K562 (cell line): ENCODE measurements at regions not wholly inside any gene's neighbourhood (a gene's known extent, or its start where the extent isn't known, plus 50 kb on each side); places are given as distances from the start of the nearest gene placed in this dataset.

ENCODE experiments used
- ATAC-seq: fragments of 200-7000 bp; cut with Tn5 transposase; 3 replicates; pipeline ENCODE4 v1.9.1; 2020; ENCODE audit warnings: moderate library complexity
- BruUV-seq: library from RNA; stranded (reverse); fragments of 400-500 nt; replicated peaks from 2 replicates; lab custom pipeline; 2021; lab: Mats Ljungman, UMichigan
- CTCF ChIA-PET: fragments of 300-600 bp; formaldehyde crosslinking; extraction: SDS; loops from one replicate; lab custom pipeline; 2021; ENCODE audit warnings: low intra/inter-chr PET ratio; lab: Yijun Ruan, JAX
- POLR2A ChIA-PET: fragments of 300-600, 350-650 bp; sonication (Branson Sonifier 250); formaldehyde crosslinking; extraction: SDS; loops from one replicate; lab custom pipeline; 2021; ENCODE audit warnings: antibody characterized with exemption, inconsistent platforms; lab: Yijun Ruan, JAX
- DNase-seq, 4 experiments: peaks; one replicate each; pipeline versions ENCODE4 v3.0.0 to v3.0.0-alpha.2; 2011 to 2018; ENCODE audit warnings: low spot score in 3 of 4, mixed read lengths in 3 of 4; ENCODE audit errors: extremely low read depth in 1 of 4
- FAIRE-seq: peaks from 2 replicates; lab custom pipeline; 2011; peaks lifted over from hg19 to GRCh38; lab: Jason Lieb, UNC
- H2AFZ ChIP-seq: 2 replicates; pipeline ENCODE4 v1.6.0; 2011; ENCODE audit warnings: low read depth, low read length, control low read depth, inconsistent platforms
- H3K27ac ChIP-seq: fragments of 200-600 bp; 3 replicates; pipeline ENCODE4 v1.8.0; 2011; ENCODE audit warnings: low read depth, mild to moderate bottlenecking, control low read depth, inconsistent platforms, low read length, moderate library complexity, mixed read lengths; ENCODE audit errors: extremely low read depth
- H3K27me3 ChIP-seq, 2 experiments: fragments of 300-600 bp in 1 of 2; 2 replicates in 1 of 2; 3 replicates in 1 of 2; pipeline versions ENCODE4 v1.6.0 to v1.8.0; 2011; ENCODE audit warnings: inconsistent platforms in 2 of 2, low read length in 2 of 2, mild to moderate bottlenecking in 1 of 2, mixed read lengths in 1 of 2, moderate library complexity in 1 of 2; ENCODE audit not compliant: control insufficient read depth in 2 of 2, insufficient read depth in 2 of 2
- H3K36me3 ChIP-seq: fragments of 300-600 bp; 3 replicates; pipeline ENCODE4 v1.8.0; 2011; ENCODE audit warnings: mild to moderate bottlenecking, low read length, inconsistent platforms; ENCODE audit not compliant: control insufficient read depth, insufficient read depth
- H3K4me1 ChIP-seq, 2 experiments: fragments of 200-600 bp in 1 of 2; replicated peaks in 1 of 2; 2 replicates in 1 of 2; 3 replicates in 1 of 2; pipeline versions ENCODE4 v1.5.1 to v1.8.0; 2011; ENCODE audit warnings: inconsistent platforms in 2 of 2, low read length in 2 of 2, mild to moderate bottlenecking in 1 of 2, mixed read lengths in 1 of 2, moderate library complexity in 1 of 2; ENCODE audit not compliant: control insufficient read depth in 2 of 2, insufficient read depth in 2 of 2
- H3K4me2 ChIP-seq: 2 replicates; pipeline ENCODE4 v1.6.1; 2011; ENCODE audit warnings: low read length, control low read depth, inconsistent platforms, mixed read lengths; ENCODE audit not compliant: insufficient read depth
- H3K4me3 ChIP-seq: fragments of 200-600 bp; sonication (generic), shearing (Covaris generic); 2 replicates; pipeline ENCODE4 v1.5.1; 2016; ENCODE audit warnings: control low read depth, inconsistent platforms
- H3K79me2 ChIP-seq: fragments of 200-600 bp; 3 replicates; pipeline ENCODE4 v1.8.0; 2011; ENCODE audit warnings: low read length, inconsistent platforms; ENCODE audit not compliant: control insufficient read depth, insufficient read depth
- H3K9ac ChIP-seq, 2 experiments: 2 replicates each; pipeline versions ENCODE4 v1.6.0 to v1.6.1; 2011; ENCODE audit warnings: low read depth in 2 of 2, low read length in 2 of 2, control low read depth in 1 of 2, inconsistent platforms in 1 of 2, mild to moderate bottlenecking in 1 of 2, mixed read lengths in 1 of 2; ENCODE audit not compliant: insufficient read depth in 1 of 2
- H3K9me1 ChIP-seq: one replicate; pipeline ENCODE4 v1.6.0; 2011; ENCODE audit warnings: inconsistent platforms, mild to moderate bottlenecking, low read length, moderate library complexity; ENCODE audit not compliant: control insufficient read depth, insufficient read depth
- H3K9me3 ChIP-seq: replicated peaks from 2 replicates; pipeline ENCODE4 v1.5.1; 2011; ENCODE audit warnings: low read depth, low read length, inconsistent platforms; ENCODE audit not compliant: control insufficient read depth, insufficient read depth
- H4K20me1 ChIP-seq: replicated peaks from 2 replicates; pipeline ENCODE4 v1.6.1; 2011; ENCODE audit warnings: low read length, inconsistent platforms, mixed read lengths; ENCODE audit not compliant: control insufficient read depth, insufficient read depth
- WGBS: fragments of 100-300 bp; shearing (Covaris generic); methylation state at CpG from one replicate; pipeline ENCODE4 v1.1.6; 2016; ENCODE audit warnings: low coverage, mixed read lengths; ENCODE audit not compliant: insufficient coverage; ENCODE audit errors: missing lambda C conversion rate; 5-methylcytosine and 5-hydroxymethylcytosine counted together
- in situ Hi-C: fragments of 300-500 bp; cut with MboI; formaldehyde crosslinking; loops from 4 replicates; pipeline ENCODE4 v1.15.0; 2018; ENCODE audit warnings: inconsistent platforms, mixed read lengths
- intact Hi-C: fragments of 100-400 bp; cut with micrococcal nuclease; formaldehyde crosslinking; loops from 2 replicates; pipeline ENCODE4 v1.14.2; 2022
- TF ChIP-seq, protein P1 (sequence below): sonication (generic); formaldehyde crosslinking; IDR thresholded peaks from 2 replicates; pipeline ENCODE4 v1.8.1; 2023; ENCODE audit warnings: mild to moderate bottlenecking, missing genetic modification reagents, moderate library complexity
- TF ChIP-seq, protein P2 (sequence below): fragments of 200-800 bp; sonication (Bioruptor generic); IDR thresholded peaks from 2 replicates; pipeline ENCODE4 v1.6.1; 2016; ENCODE audit warnings: missing genetic modification characterization, missing compliant biosample characterization

DNA sequence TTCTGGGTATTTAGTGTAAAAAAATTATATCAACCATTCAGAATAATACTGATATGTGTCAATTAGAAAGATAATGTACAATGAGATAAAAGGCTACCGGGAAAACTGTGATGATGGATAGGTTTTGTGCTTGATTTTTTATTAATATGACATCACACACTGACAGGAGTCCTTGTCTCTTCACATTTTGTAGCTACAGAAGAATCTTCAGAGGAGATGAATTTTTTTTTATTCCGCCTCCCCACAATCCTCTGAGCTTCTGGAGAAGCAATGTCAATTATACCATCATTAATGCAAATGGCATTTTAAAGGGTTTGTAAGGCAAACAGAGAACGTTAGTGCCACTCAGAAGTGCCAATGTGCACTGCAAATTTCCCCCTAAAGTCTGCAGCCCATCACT, 131.7 kb upstream of the CCNG1 start:
- no peaks in the 10 kb centered on the region for H3K27me3 ChIP-seq
- no peak overlapping the region for H3K9ac ChIP-seq
- CTCF ChIA-PET, result no interaction called here
- 0% methylated on average over 3 of the region's 3 CpGs for WGBS
- no peaks in the 10 kb centered on the region for H3K79me2 ChIP-seq
- FAIRE-seq, result no peak
- H3K27ac ChIP-seq, result no peak overlapping the region
- ATAC-seq, result no peak
- BruUV-seq, result no TSS peak
- no peaks in the 10 kb centered on the region for H3K36me3 ChIP-seq
- H4K20me1 ChIP-seq, result no peaks in the 10 kb centered on the region
- H3K4me2 ChIP-seq, result no peak overlapping the region
- in situ Hi-C loops (no loop called here), intact Hi-C loops (loop anchor here (1.0 kb wide), 1 partner anchor 103 kb away; no protein-coding TSS in a partner anchor)
- H3K9me1 ChIP-seq, result no peaks in the 10 kb centered on the region
- H3K4me3 ChIP-seq, result no peak overlapping the region
- TF ChIP-seq, protein P1, sequence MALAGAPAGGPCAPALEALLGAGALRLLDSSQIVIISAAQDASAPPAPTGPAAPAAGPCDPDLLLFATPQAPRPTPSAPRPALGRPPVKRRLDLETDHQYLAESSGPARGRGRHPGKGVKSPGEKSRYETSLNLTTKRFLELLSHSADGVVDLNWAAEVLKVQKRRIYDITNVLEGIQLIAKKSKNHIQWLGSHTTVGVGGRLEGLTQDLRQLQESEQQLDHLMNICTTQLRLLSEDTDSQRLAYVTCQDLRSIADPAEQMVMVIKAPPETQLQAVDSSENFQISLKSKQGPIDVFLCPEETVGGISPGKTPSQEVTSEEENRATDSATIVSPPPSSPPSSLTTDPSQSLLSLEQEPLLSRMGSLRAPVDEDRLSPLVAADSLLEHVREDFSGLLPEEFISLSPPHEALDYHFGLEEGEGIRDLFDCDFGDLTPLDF (CRISPR knock-in tag), result no peak
- TF ChIP-seq, protein P2, sequence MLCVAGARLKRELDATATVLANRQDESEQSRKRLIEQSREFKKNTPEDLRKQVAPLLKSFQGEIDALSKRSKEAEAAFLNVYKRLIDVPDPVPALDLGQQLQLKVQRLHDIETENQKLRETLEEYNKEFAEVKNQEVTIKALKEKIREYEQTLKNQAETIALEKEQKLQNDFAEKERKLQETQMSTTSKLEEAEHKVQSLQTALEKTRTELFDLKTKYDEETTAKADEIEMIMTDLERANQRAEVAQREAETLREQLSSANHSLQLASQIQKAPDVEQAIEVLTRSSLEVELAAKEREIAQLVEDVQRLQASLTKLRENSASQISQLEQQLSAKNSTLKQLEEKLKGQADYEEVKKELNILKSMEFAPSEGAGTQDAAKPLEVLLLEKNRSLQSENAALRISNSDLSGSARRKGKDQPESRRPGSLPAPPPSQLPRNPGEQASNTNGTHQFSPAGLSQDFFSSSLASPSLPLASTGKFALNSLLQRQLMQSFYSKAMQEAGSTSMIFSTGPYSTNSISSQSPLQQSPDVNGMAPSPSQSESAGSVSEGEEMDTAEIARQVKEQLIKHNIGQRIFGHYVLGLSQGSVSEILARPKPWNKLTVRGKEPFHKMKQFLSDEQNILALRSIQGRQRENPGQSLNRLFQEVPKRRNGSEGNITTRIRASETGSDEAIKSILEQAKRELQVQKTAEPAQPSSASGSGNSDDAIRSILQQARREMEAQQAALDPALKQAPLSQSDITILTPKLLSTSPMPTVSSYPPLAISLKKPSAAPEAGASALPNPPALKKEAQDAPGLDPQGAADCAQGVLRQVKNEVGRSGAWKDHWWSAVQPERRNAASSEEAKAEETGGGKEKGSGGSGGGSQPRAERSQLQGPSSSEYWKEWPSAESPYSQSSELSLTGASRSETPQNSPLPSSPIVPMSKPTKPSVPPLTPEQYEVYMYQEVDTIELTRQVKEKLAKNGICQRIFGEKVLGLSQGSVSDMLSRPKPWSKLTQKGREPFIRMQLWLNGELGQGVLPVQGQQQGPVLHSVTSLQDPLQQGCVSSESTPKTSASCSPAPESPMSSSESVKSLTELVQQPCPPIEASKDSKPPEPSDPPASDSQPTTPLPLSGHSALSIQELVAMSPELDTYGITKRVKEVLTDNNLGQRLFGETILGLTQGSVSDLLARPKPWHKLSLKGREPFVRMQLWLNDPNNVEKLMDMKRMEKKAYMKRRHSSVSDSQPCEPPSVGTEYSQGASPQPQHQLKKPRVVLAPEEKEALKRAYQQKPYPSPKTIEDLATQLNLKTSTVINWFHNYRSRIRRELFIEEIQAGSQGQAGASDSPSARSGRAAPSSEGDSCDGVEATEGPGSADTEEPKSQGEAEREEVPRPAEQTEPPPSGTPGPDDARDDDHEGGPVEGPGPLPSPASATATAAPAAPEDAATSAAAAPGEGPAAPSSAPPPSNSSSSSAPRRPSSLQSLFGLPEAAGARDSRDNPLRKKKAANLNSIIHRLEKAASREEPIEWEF (CRISPR knock-in tag), result no peak
- POLR2A ChIA-PET, result no interaction called here
- H3K4me1 ChIP-seq, result no peaks in the 10 kb centered on the region
- H3K9me3 ChIP-seq, result no peaks in the 10 kb centered on the region
- H2AFZ ChIP-seq, result no peak overlapping the region
- no peak for DNase-seq
